MM.1S (cell line): ENCODE measurements at regions not wholly inside any gene's neighbourhood (a gene's known extent, or its start where the extent isn't known, plus 50 kb on each side); places are given as distances from the start of the nearest gene placed in this dataset.

Experiments
- DNase-seq: peaks from one replicate; pipeline ENCODE4 v3.0.0-alpha.2; 2015
- H2AFZ ChIP-seq: fragments of 300-600 bp; sonication (generic); 2 replicates; pipeline ENCODE4 v1.6.0; 2016; ENCODE audit warnings: antibody characterized with exemption, low read length
- H3F3A ChIP-seq: fragments of 300-600 bp; sonication (generic); 2 replicates; pipeline ENCODE4 v1.6.1; 2016; ENCODE audit warnings: mild to moderate bottlenecking, antibody characterized with exemption, low read length, moderate library complexity, mixed read lengths; ENCODE audit not compliant: insufficient read depth
- H3K27ac ChIP-seq: fragments of 300-600 bp; sonication (generic); 2 replicates; pipeline ENCODE4 v1.5.1; 2016; ENCODE audit warnings: mild to moderate bottlenecking, low read length
- H3K27me3 ChIP-seq: fragments of 300-600 bp; sonication (generic); replicated peaks from 2 replicates; pipeline ENCODE4 v1.6.0; 2016; ENCODE audit warnings: low read length; ENCODE audit not compliant: insufficient read depth
- H3K36me3 ChIP-seq: fragments of 300-600 bp; sonication (generic); replicated peaks from 2 replicates; pipeline ENCODE4 v1.6.1; 2016; ENCODE audit warnings: mild to moderate bottlenecking, low read length, mixed read lengths; ENCODE audit not compliant: insufficient read depth
- H3K4me1 ChIP-seq: fragments of 300-600 bp; sonication (generic); 2 replicates; pipeline ENCODE4 v1.6.1; 2016; ENCODE audit warnings: low read length, mixed read lengths
- H3K4me2 ChIP-seq: fragments of 300-600 bp; sonication (generic); 2 replicates; pipeline ENCODE4 v1.6.0; 2016; ENCODE audit warnings: low read depth, low read length
- H3K4me3 ChIP-seq: fragments of 300-600 bp; sonication (generic); 2 replicates; pipeline ENCODE4 v1.5.1; 2016; ENCODE audit warnings: low read length, mixed read lengths
- H3K79me2 ChIP-seq: fragments of 300-600 bp; sonication (generic); 2 replicates; pipeline ENCODE4 v1.6.1; 2016; ENCODE audit warnings: mixed run types, low read length, mixed read lengths
- H3K9ac ChIP-seq: fragments of 300-600 bp; sonication (generic); 2 replicates; pipeline ENCODE4 v1.6.1; 2016; ENCODE audit warnings: low read length, mixed read lengths
- H3K9me2 ChIP-seq: fragments of 300-600 bp; sonication (generic); replicated peaks from 2 replicates; pipeline ENCODE4 v1.6.1; 2016; ENCODE audit warnings: mild to moderate bottlenecking, low read length, mixed read lengths; ENCODE audit not compliant: insufficient read depth
- H3K9me3 ChIP-seq: fragments of 300-600 bp; sonication (generic); replicated peaks from 2 replicates; pipeline ENCODE4 v1.6.1; 2016; ENCODE audit warnings: mild to moderate bottlenecking, low read length, mixed read lengths; ENCODE audit not compliant: insufficient read depth
- H4K20me1 ChIP-seq: fragments of 300-600 bp; sonication (generic); 2 replicates; pipeline ENCODE4 v1.6.1; 2016; ENCODE audit warnings: mild to moderate bottlenecking, low read length, moderate library complexity, mixed read lengths; ENCODE audit not compliant: insufficient read depth
- CTCF ChIP-seq: fragments of 300-600 bp; sonication (generic); IDR thresholded peaks from 2 replicates; pipeline ENCODE4 v1.5.1; 2016; ENCODE audit warnings: antibody characterized with exemption, low read length, mixed read lengths
- EZH2 ChIP-seq: fragments of 300-600 bp; sonication (generic); optimal IDR thresholded peaks from 2 replicates; pipeline ENCODE3; 2017; ENCODE audit warnings: low read depth, mild to moderate bottlenecking, antibody characterized with exemption, low read length, mixed read lengths
- EZH2phosphoT487 ChIP-seq: fragments of 300-600 bp; sonication (generic); IDR thresholded peaks from 2 replicates; pipeline ENCODE4 v1.6.1; 2018; ENCODE audit warnings: antibody characterized with exemption, low read length

DNA sequence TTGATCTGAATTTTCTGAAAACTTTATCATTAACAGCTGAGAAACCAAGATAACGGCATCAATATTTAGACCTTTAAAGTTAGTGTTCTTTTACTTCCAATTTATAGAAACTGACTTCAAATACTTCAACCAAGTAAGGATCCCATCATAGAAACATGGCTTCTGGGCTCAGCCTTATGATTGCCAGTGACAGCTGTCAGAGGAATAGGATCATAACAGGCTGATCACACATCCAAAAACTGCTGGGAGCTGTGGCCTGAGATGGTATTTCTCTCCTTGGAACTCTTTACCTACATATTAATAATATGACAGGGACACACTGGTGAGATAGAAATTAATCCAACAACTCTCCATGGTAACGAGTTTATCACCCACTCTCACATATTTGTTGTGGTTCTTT, 448.3 kb upstream of the NMUR2 start:
- H3K27me3 ChIP-seq: no peaks in the 10 kb centered on the region
- H3K9me2 ChIP-seq: no peaks in the 10 kb centered on the region
- no peaks in the 10 kb centered on the region for H3K9me3 ChIP-seq
- H3K9ac ChIP-seq: no peak overlapping the region
- DNase-seq: no peak
- no peak for TF ChIP-seq CTCF
- no peak overlapping the region for H3K27ac ChIP-seq
- no peaks in the 10 kb centered on the region for H4K20me1 ChIP-seq
- H3K79me2 ChIP-seq: no peaks in the 10 kb centered on the region
- H3K36me3 ChIP-seq: no peaks in the 10 kb centered on the region
- no peaks in the 10 kb centered on the region for H3K4me1 ChIP-seq
- H3K4me2 ChIP-seq: no peak overlapping the region
- H3F3A ChIP-seq: no peaks in the 10 kb centered on the region
- no peak overlapping the region for H2AFZ ChIP-seq
- no peak overlapping the region for H3K4me3 ChIP-seq

- H3K79me2 ChIP-seq: no peaks in the 10 kb centered on the region
- H3K9ac ChIP-seq: no peak overlapping the region
- H3K27me3 ChIP-seq: no peaks in the 10 kb centered on the region
- no peak for DNase-seq
- H3K4me2 ChIP-seq: no peak overlapping the region
- H3K9me3 ChIP-seq: no peaks in the 10 kb centered on the region
- no peak overlapping the region for H3K27ac ChIP-seq
- H3K36me3 ChIP-seq: no peaks in the 10 kb centered on the region
- TF ChIP-seq EZH2 (no peak), EZH2phosphoT487 (no peak)
- no peaks in the 10 kb centered on the region for H3F3A ChIP-seq
- no peaks in the 10 kb centered on the region for H3K9me2 ChIP-seq
- H3K4me3 ChIP-seq: no peak overlapping the region
- no peak overlapping the region for H2AFZ ChIP-seq
- H3K4me1 ChIP-seq: no peaks in the 10 kb centered on the region
- H4K20me1 ChIP-seq: no peaks in the 10 kb centered on the region
Measured at GRCh38 chr5:152855441-152855840, 450.4 kb upstream of the NMUR2 start.

GRCh38 chr5:152861231-152861630, 456.2 kb upstream of the NMUR2 start:
- Histone ChIP-seq H3F3A (no peaks in the 10 kb centered on the region), H3K9me2 (no peaks in the 10 kb centered on the region), H3K9ac (no peak overlapping the region), H2AFZ (no peak overlapping the region), H3K36me3 (no peaks in the 10 kb centered on the region), H3K27ac (no peak overlapping the region), H3K4me2 (no peak overlapping the region), H3K27me3 (no peaks in the 10 kb centered on the region), H4K20me1 (no peaks in the 10 kb centered on the region), H3K79me2 (no peaks in the 10 kb centered on the region), H3K9me3 (no peaks in the 10 kb centered on the region), H3K4me3 (no peak overlapping the region), H3K4me1 (no peaks in the 10 kb centered on the region)
- DNase-seq: no peak
- no peak for TF ChIP-seq EZH2
- TF ChIP-seq CTCF: no peak
- no peak for TF ChIP-seq EZH2phosphoT487

- no peak overlapping the region for H2AFZ ChIP-seq
- H3K79me2 ChIP-seq: no peaks in the 10 kb centered on the region
- no peaks in the 10 kb centered on the region for H3K9me2 ChIP-seq
- H3K4me2 ChIP-seq: no peak overlapping the region
- no peak overlapping the region for H3K4me3 ChIP-seq
- no peak overlapping the region for H3K27ac ChIP-seq
- H4K20me1 ChIP-seq: no peaks in the 10 kb centered on the region
- no peak overlapping the region for H3K9ac ChIP-seq
- no peaks in the 10 kb centered on the region for H3K27me3 ChIP-seq
- H3K36me3 ChIP-seq: no peaks in the 10 kb centered on the region
- TF ChIP-seq EZH2phosphoT487: no peak
- TF ChIP-seq CTCF: no peak
- no peak for TF ChIP-seq EZH2
- DNase-seq: no peak
- H3K4me1 ChIP-seq: no peaks in the 10 kb centered on the region
- H3F3A ChIP-seq: no peaks in the 10 kb centered on the region
- H3K9me3 ChIP-seq: no peaks in the 10 kb centered on the region
Measured at GRCh38 chr5:152864447-152864846, 459.4 kb upstream of the NMUR2 start.
